Endothelial cell of umbilical vein (primary cell): ENCODE measurements at regions not wholly inside any gene's neighbourhood (a gene's known extent, or its start where the extent isn't known, plus 50 kb on each side); places are given as distances from the start of the nearest gene placed in this dataset.

ENCODE experiments used
- BruUV-seq: library from RNA; stranded (reverse); fragments of 400-500 nt; replicated peaks from 2 replicates; lab custom pipeline; 2021; lab: Mats Ljungman, UMichigan
- CTCF ChIA-PET: fragments of 300-600, 350-600 bp; sonication (Branson Sonifier 250); formaldehyde crosslinking; loops from one replicate; lab custom pipeline; 2021; ENCODE audit warnings: antibody characterized with exemption, inconsistent platforms; lab: Charles Lee
- POLR2A ChIA-PET: fragments of 300-600, 350-600 bp; sonication (Branson Sonifier 250); formaldehyde crosslinking; loops from one replicate; lab custom pipeline; 2021; ENCODE audit warnings: antibody characterized with exemption, inconsistent platforms; lab: Charles Lee
- DNase-seq: peaks from one replicate; pipeline ENCODE4 v3.0.0-alpha.2; 2011; ENCODE audit warnings: low read depth, low spot score
- FAIRE-seq: peaks from 2 replicates; lab custom pipeline; 2011; peaks lifted over from hg19 to GRCh38; lab: Jason Lieb, UNC
- H2AFZ ChIP-seq: 2 replicates; pipeline ENCODE4 v1.6.0; 2012; ENCODE audit warnings: low read depth, low read length, control low read depth, inconsistent platforms
- H3K27ac ChIP-seq: 2 replicates; pipeline ENCODE4 v1.5.1; 2011; ENCODE audit warnings: low read depth, mild to moderate bottlenecking, control low read depth, low read length, moderate library complexity; ENCODE audit not compliant: insufficient read depth
- H3K27me3 ChIP-seq, 2 experiments: 2 replicates each; pipeline versions ENCODE4 v1.6.0 to v1.6.1; 2011; ENCODE audit warnings: low read length in 2 of 2, mixed read lengths in 1 of 2; ENCODE audit not compliant: control insufficient read depth in 2 of 2, insufficient read depth in 2 of 2
- H3K36me3 ChIP-seq, 2 experiments: 2 replicates in 1 of 2; 3 replicates in 1 of 2; pipeline ENCODE4 v1.5.1; 2011; ENCODE audit warnings: low read length in 2 of 2, mild to moderate bottlenecking in 1 of 2, moderate library complexity in 1 of 2; ENCODE audit not compliant: control insufficient read depth in 2 of 2, insufficient read depth in 2 of 2; ENCODE audit errors: extremely low read depth in 1 of 2
- H3K4me1 ChIP-seq: 3 replicates; pipeline ENCODE4 v1.5.1; 2011; ENCODE audit warnings: mild to moderate bottlenecking, low read length; ENCODE audit not compliant: control insufficient read depth, insufficient read depth; ENCODE audit errors: extremely low read depth
- H3K4me2 ChIP-seq: 2 replicates; pipeline ENCODE4 v1.6.1; 2011; ENCODE audit warnings: low read length, control low read depth, mixed read lengths; ENCODE audit not compliant: insufficient read depth
- H3K4me3 ChIP-seq, 3 experiments: fragments of 200-600 bp in 1 of 3; sonication (generic), shearing (Covaris generic) in 1 of 3; replicated peaks in 1 of 3; 2 replicates each; pipeline ENCODE4 v1.5.1; 2011 to 2016; ENCODE audit warnings: control low read depth in 3 of 3, low read length in 3 of 3, mild to moderate bottlenecking in 2 of 3, inconsistent platforms in 1 of 3, low read depth in 1 of 3, moderate library complexity in 1 of 3; ENCODE audit not compliant: insufficient read depth in 1 of 3
- H3K79me2 ChIP-seq: 2 replicates; pipeline ENCODE4 v1.6.0; 2012; ENCODE audit warnings: low read length, inconsistent platforms; ENCODE audit not compliant: control insufficient read depth, insufficient read depth
- H3K9ac ChIP-seq: replicated peaks from 2 replicates; pipeline ENCODE3; 2011; ENCODE audit warnings: low read length, control low read depth; ENCODE audit not compliant: insufficient read depth; ENCODE audit errors: extremely low read depth
- H3K9me1 ChIP-seq: replicated peaks from 3 replicates; pipeline ENCODE4 v1.6.0; 2011; ENCODE audit warnings: mild to moderate bottlenecking, low read length; ENCODE audit not compliant: control insufficient read depth, insufficient read depth; ENCODE audit errors: extremely low read depth
- H3K9me3 ChIP-seq: replicated peaks from 2 replicates; pipeline ENCODE4 v1.5.1; 2012; ENCODE audit warnings: low read length, inconsistent platforms; ENCODE audit not compliant: control insufficient read depth, insufficient read depth
- H4K20me1 ChIP-seq: replicated peaks from 2 replicates; pipeline ENCODE3; 2011; ENCODE audit warnings: mild to moderate bottlenecking, low read length; ENCODE audit not compliant: control insufficient read depth, insufficient read depth; ENCODE audit errors: extremely low read depth
- CTCF ChIP-seq, 2 donors: IDR thresholded peaks; 1 replicate in 1 of 2; 2 replicates in 1 of 2; pipeline ENCODE4 v1.5.1; 2011; ENCODE audit warnings: low read length in 2 of 2, mild to moderate bottlenecking in 2 of 2, moderate library complexity in 2 of 2, control low read depth in 1 of 2, inconsistent platforms in 1 of 2, low read depth in 1 of 2; ENCODE audit not compliant: insufficient read depth in 1 of 2; ENCODE audit errors: extremely low read depth in 1 of 2
- EZH2 ChIP-seq: IDR thresholded peaks from 2 replicates; pipeline ENCODE4 v1.6.1; 2012; ENCODE audit warnings: borderline replicate concordance, low read depth, mild to moderate bottlenecking, moderate library complexity, low read length, inconsistent platforms; ENCODE audit not compliant: severe bottlenecking
- FOS ChIP-seq: IDR thresholded peaks from 2 replicates; pipeline ENCODE4 v1.6.1; 2011; ENCODE audit warnings: mild to moderate bottlenecking, low read length, moderate library complexity, borderline replicate concordance; ENCODE audit not compliant: insufficient read depth
- GATA2 ChIP-seq: IDR thresholded peaks from 2 replicates; pipeline ENCODE4 v1.7.0; 2011; ENCODE audit warnings: low read depth, mild to moderate bottlenecking, moderate library complexity, mixed read lengths, low read length; ENCODE audit not compliant: insufficient read length, insufficient read depth
- JUN ChIP-seq: IDR thresholded peaks from 2 replicates; pipeline ENCODE4 v1.6.1; 2011; ENCODE audit warnings: borderline replicate concordance, low read depth; ENCODE audit not compliant: insufficient read length, insufficient read depth
- MAX ChIP-seq: IDR thresholded peaks from 2 replicates; pipeline ENCODE4 v1.6.1; 2011; ENCODE audit not compliant: insufficient read depth, insufficient read length
- MYC ChIP-seq: IDR thresholded peaks from one replicate; pipeline ENCODE4 v1.6.1; 2011; ENCODE audit warnings: mild to moderate bottlenecking, low read depth, low read length
- POLR2A ChIP-seq: IDR thresholded peaks from 2 replicates; pipeline ENCODE4 v1.6.1; 2012; ENCODE audit warnings: low read depth, mild to moderate bottlenecking, control low read depth, low read length
- POLR2AphosphoS5 ChIP-seq: IDR thresholded peaks from 2 replicates; pipeline ENCODE4 v1.6.1; 2012; ENCODE audit warnings: low read depth, mild to moderate bottlenecking, control low read depth, low read length, moderate library complexity; ENCODE audit not compliant: insufficient read depth
- dilution Hi-C: fragments of 300-500 bp; cut with MboI; formaldehyde crosslinking; loops from one replicate; pipeline ENCODE4 v1.15.0; 2019; ENCODE audit warnings: low sequenced_read_pairs; ENCODE audit not compliant: extremely low pct_ligation_motif_present
- intact Hi-C: fragments of 100-400 bp; cut with micrococcal nuclease; formaldehyde crosslinking; loops from one replicate; pipeline ENCODE4 v1.10.0; 2022

GRCh38 chr2:123738643-123739042 is 286.4 kb upstream of the CNTNAP5 start:
- Histone ChIP-seq H3K27ac (no peak overlapping the region), H3K79me2 (no peaks in the 10 kb centered on the region), H3K36me3 (no peaks in the 10 kb centered on the region), H3K9me3 (peaks cover 2% of the 10 kb centered on the region), H3K9ac (no peak overlapping the region), H3K27me3 (no peaks in the 10 kb centered on the region), H3K9me1 (no peaks in the 10 kb centered on the region), H3K4me3 (no peak overlapping the region), H2AFZ (no peak overlapping the region), H4K20me1 (no peaks in the 10 kb centered on the region), H3K4me2 (no peak overlapping the region), H3K4me1 (no peaks in the 10 kb centered on the region)
- dilution Hi-C loops = no loop called here
- DNase-seq = no peak
- TF ChIP-seq JUN (no peak), POLR2AphosphoS5 (no peak), MAX (no peak), POLR2A (no peak), EZH2 (no peak), CTCF (IDR thresholded peaks at IDR 0.05; ENCODE audit: extremely low read depth in 1 of 2, insufficient read depth in 1 of 2, low read depth in 1 of 2, low read length in 2 of 2) (no peak), GATA2 (no peak), MYC (no peak), FOS (no peak)
- intact Hi-C loops = no loop called here
- FAIRE-seq = no peak
- BruUV-seq = no TSS peak
- CTCF ChIA-PET = no interaction called here
- POLR2A ChIA-PET = no interaction called here
